Mammary epithelial cell (primary cell): ENCODE measurements at regions not wholly inside any gene's neighbourhood (a gene's known extent, or its start where the extent isn't known, plus 50 kb on each side); places are given as distances from the start of the nearest gene placed in this dataset.
"Not testable (repeated sequence)": the region's sequence is repeated elsewhere in the genome, so short reads cannot be mapped to it uniquely, and the experiment has no call there.

Experiments
- EZH2 ChIP-seq: IDR thresholded peaks from 2 replicates; pipeline ENCODE4 v1.6.1; 2012; ENCODE audit warnings: low read length, inconsistent platforms, borderline replicate concordance
- TF ChIP-seq, protein P1 (sequence below), 2 donors: IDR thresholded peaks in 1 of 2; conservative IDR thresholded peaks in 1 of 2; 2 replicates each; pipeline ENCODE4 v1.5.1; 2011 to 2012; ENCODE audit warnings: inconsistent platforms in 2 of 2, low read length in 2 of 2, mild to moderate bottlenecking in 2 of 2, control low read depth in 1 of 2, low read depth in 1 of 2; ENCODE audit not compliant: insufficient read depth in 1 of 2; ENCODE audit errors: extremely low read depth in 1 of 2

DNA sequence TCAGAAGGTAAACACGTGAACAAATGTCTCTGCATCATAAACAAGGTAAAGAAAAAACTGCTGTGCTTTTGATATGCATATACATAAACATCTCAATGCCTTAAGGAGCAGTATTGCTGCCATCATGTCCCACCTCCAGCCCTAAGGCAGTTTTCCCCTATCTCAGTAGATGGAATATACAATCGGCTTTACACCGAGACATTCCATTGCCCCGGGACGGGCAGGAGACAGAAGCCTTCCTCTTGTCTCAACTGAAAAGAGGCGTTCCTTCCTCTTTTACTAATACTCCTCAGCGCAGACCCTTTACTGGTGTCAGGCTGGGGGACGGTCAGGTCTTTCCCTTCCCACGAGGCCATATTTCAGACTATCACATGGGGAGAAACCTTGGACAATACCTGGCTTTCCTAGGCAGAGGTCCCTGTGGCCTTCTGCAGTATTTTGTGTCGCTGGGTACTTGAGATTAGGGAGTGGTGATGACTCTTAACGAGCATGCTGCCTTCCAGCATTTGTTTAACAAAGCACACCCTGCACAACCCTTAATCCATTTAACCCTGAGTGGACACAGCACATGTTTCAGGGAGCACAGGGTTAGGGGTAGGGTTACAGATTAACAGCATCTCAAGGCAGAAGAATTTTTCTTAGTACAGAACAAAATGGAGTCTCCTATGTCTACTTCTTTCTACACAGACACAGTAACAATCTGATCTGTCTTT is 65.4 kb downstream of the RBM11 start:
- TF ChIP-seq, protein P1, sequence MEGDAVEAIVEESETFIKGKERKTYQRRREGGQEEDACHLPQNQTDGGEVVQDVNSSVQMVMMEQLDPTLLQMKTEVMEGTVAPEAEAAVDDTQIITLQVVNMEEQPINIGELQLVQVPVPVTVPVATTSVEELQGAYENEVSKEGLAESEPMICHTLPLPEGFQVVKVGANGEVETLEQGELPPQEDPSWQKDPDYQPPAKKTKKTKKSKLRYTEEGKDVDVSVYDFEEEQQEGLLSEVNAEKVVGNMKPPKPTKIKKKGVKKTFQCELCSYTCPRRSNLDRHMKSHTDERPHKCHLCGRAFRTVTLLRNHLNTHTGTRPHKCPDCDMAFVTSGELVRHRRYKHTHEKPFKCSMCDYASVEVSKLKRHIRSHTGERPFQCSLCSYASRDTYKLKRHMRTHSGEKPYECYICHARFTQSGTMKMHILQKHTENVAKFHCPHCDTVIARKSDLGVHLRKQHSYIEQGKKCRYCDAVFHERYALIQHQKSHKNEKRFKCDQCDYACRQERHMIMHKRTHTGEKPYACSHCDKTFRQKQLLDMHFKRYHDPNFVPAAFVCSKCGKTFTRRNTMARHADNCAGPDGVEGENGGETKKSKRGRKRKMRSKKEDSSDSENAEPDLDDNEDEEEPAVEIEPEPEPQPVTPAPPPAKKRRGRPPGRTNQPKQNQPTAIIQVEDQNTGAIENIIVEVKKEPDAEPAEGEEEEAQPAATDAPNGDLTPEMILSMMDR (conservative IDR thresholded peaks at IDR 0.05 in 1 of 2, IDR thresholded peaks at IDR 0.05 in 1 of 2; ENCODE audit: extremely low read depth in 1 of 2, insufficient read depth in 1 of 2, low read depth in 1 of 2, low read length in 2 of 2), result not testable (repeated sequence)
- TF ChIP-seq EZH2, result not testable (repeated sequence)
